Stimulated activated naive CD8-positive, alpha-beta T cell treated with anti-CD3 and anti-CD28 coated beads, Interleukin-15, amount 100 ng/mL, for 72 hours (primary cell): ENCODE measurements at regions not wholly inside any gene's neighbourhood (a gene's known extent, or its start where the extent isn't known, plus 50 kb on each side); places are given as distances from the start of the nearest gene placed in this dataset.

ENCODE experiments used
- ATAC-seq: fragments of 150-1000 bp; cut with Tn5 transposase; 2 replicates; pipeline ENCODE4 v1.10.0; 2021; ENCODE audit warnings: mild to moderate bottlenecking, moderate library complexity
- DNase-seq, 2 donors: peaks; one replicate each; pipeline ENCODE4 v3.0.0; 2021 to 2022
- H3K27ac Mint-ChIP-seq, 2 donors: one replicate each; pipeline ENCODE4 v1.8.0; 2022; ENCODE audit warnings: mild to moderate bottlenecking in 2 of 2, mixed read lengths in 2 of 2, moderate library complexity in 2 of 2
- H3K27me3 Mint-ChIP-seq: one replicate; pipeline ENCODE4 v1.8.0; 2022; ENCODE audit warnings: mixed read lengths
- H3K4me1 Mint-ChIP-seq: one replicate; pipeline ENCODE4 v1.8.0; 2022; ENCODE audit warnings: mild to moderate bottlenecking, mixed read lengths
- H3K4me3 Mint-ChIP-seq, 2 donors: one replicate each; pipeline ENCODE4 v1.8.0; 2022; ENCODE audit warnings: mild to moderate bottlenecking in 2 of 2, mixed read lengths in 2 of 2, moderate library complexity in 1 of 2
- H3K9me3 Mint-ChIP-seq, 2 donors: one replicate each; pipeline ENCODE4 v1.8.0; 2022; ENCODE audit warnings: mixed read lengths in 2 of 2

DNA sequence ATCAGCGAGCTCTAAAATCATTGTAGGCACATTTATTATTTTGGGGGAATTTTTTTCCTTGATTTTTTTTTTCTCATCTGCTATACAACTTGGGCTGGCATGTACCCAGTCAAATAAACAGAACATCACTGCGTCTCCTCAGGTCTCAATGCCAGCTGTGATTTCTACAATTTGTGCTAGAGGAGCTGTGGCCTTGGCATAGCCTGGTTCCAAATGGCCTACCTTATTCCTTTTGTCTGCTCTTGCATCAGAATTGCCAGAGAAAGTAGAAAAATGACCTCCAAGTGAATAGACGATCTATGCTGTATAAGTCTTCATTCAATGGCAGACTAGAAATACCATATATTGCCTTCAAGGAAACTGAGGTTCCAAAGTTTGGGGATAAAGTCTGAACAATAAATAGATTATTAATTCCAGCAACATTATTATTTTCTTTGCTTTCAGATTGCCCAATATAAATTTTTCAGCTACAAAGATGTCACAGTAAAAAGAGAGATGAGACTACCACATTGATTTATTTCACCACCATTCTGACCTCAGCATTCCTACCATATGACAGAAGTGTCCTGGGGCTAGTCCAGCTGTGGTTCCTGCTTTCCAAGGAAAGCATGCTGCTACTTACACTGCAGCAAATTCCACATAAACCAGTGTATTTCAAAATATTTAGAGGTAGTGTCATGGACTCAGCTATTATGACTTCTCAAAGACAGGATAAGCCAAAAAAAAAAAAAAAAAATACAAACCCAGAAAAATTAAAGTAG lies 493.9 kb upstream of the ZNF385D start:
- DNase-seq (no peak), ATAC-seq (no peak)
- Mint-ChIP-seq H3K9me3 (peaks cover 0 to 8% of the 10 kb centered on the region in 2 donors), H3K27ac (no peak overlapping the region), H3K4me3 (no peak overlapping the region), H3K27me3 (no peaks in the 10 kb centered on the region), H3K4me1 (no peaks in the 10 kb centered on the region)

GRCh38 chr3:22245811-22246583 lies 495.0 kb upstream of the ZNF385D start:
- no peak for DNase-seq
- Mint-ChIP-seq H3K27me3 (no peaks in the 10 kb centered on the region), H3K9me3 (no peaks in the 10 kb centered on the region), H3K4me3 (no peak overlapping the region), H3K4me1 (no peaks in the 10 kb centered on the region), H3K27ac (no peak overlapping the region)
- no peak for ATAC-seq

DNA sequence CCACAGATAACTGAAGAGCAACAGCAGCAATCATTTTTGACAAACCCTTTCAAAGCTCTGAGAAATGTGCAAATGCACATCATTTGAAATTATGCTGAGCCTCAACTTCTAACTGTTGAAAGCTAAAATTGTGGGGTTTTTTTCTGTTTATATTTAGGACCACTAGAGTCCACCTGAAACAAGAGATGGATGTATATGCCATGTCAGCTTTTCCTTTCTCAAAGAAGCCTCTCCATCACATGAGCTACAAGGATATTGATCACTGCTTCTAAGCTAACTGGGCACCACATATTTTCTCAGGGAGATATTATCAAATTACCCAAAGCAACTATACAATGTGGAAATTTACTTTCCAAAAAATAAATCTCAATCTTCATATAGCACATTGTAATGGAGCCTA lies 498.6 kb upstream of the ZNF385D start:
- no peaks in the 10 kb centered on the region for H3K4me1 Mint-ChIP-seq
- DNase-seq = no peak
- H3K27ac Mint-ChIP-seq = no peak overlapping the region
- no peak for ATAC-seq
- no peak overlapping the region for H3K4me3 Mint-ChIP-seq
- H3K27me3 Mint-ChIP-seq = no peaks in the 10 kb centered on the region
- H3K9me3 Mint-ChIP-seq = no peaks in the 10 kb centered on the region

- Mint-ChIP-seq H3K4me1 (no peaks in the 10 kb centered on the region), H3K27me3 (no peaks in the 10 kb centered on the region), H3K27ac (peak overlapping the region in 1 of 2 donors; percentile 47), H3K4me3 (no peak overlapping the region), H3K9me3 (no peaks in the 10 kb centered on the region)
- no peak for ATAC-seq
- no peak for DNase-seq
Measured at GRCh38 chr3:22257252-22257651, 506.2 kb upstream of the ZNF385D start.

DNA sequence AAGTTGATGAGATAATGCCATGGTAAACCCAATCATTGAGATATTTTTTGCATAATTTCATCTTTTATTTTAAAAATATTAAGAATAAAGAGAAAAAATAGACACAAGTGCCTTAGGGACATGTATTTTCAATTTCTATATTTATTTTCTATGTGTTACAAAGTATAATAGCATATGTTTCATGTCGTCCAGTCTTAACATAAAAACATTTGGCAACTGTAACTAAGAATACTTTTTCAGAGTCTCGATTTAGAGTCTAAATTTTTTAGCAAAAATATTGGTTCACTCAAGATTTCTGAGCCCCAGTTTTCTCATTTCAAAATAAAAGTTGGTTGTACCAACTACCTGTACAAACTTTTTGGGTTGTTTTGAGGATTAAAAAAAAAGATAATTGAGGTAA lies 511.4 kb upstream of the ZNF385D start:
- no peaks in the 10 kb centered on the region for H3K27me3 Mint-ChIP-seq
- no peak overlapping the region for H3K4me3 Mint-ChIP-seq
- ATAC-seq = no peak

DNA sequence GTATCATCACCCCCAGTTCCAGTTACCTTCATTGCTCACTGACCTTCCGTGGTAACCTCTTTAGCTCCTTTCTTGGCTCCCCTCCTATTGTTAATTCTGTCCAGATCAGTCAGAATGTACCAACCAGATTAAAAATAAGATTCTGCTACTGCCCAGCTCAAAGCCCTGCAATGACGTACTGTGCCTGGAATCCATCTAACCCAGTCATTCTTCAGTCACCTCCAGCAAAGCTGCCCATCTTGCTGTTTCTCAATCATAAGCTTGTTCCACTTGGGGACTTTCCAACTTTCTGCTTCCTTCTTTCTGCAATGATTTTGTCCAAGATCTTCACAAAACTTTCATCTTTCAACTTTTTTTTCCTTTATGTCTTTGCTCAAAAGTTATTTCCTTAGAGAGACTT lies 512.0 kb upstream of the ZNF385D start:
- ATAC-seq = no peak
- DNase-seq = no peak
- Mint-ChIP-seq H3K9me3 (no peaks in the 10 kb centered on the region), H3K27me3 (no peaks in the 10 kb centered on the region), H3K4me1 (no peaks in the 10 kb centered on the region), H3K27ac (no peak overlapping the region), H3K4me3 (no peak overlapping the region)

More for the DNA sequence above, 511.4 kb upstream of the ZNF385D start:
- DNase-seq = no peak
- Mint-ChIP-seq H3K9me3 (no peaks in the 10 kb centered on the region), H3K4me1 (no peaks in the 10 kb centered on the region), H3K27ac (no peak overlapping the region)

DNA sequence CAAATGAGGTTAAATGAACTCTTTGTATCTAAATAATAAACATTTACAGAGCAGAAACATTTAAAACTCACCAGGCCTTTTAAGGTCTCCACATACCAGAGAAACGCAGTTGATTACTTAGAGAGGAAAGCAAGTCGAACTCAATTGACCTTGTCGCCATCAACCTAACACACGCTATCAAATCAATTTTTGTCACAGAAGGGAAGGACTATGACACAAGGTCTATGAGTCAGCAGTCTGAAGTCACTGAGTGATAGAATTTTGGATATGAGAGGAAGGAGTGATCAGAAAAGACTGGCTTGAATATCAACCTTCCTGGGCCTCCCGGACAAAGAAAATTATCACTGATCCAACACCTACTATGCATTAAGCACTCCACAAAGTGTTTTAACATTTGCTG lies 514.4 kb upstream of the ZNF385D start:
- DNase-seq = no peak
- Mint-ChIP-seq H3K4me1 (no peaks in the 10 kb centered on the region), H3K27me3 (no peaks in the 10 kb centered on the region), H3K4me3 (no peak overlapping the region), H3K9me3 (no peaks in the 10 kb centered on the region), H3K27ac (no peak overlapping the region)
- no peak for ATAC-seq

- H3K4me3 Mint-ChIP-seq = no peak overlapping the region
- no peak for DNase-seq
- H3K9me3 Mint-ChIP-seq = no peaks in the 10 kb centered on the region
- no peaks in the 10 kb centered on the region for H3K4me1 Mint-ChIP-seq
- no peaks in the 10 kb centered on the region for H3K27me3 Mint-ChIP-seq
- no peak overlapping the region for H3K27ac Mint-ChIP-seq
- no peak for ATAC-seq
Measured at GRCh38 chr3:22269831-22270230, 518.8 kb upstream of the ZNF385D start.

GRCh38 chr3:22276351-22276750 lies 525.3 kb upstream of the ZNF385D start:
- no peak for DNase-seq
- Mint-ChIP-seq H3K27ac (no peak overlapping the region), H3K9me3 (no peaks in the 10 kb centered on the region), H3K4me1 (no peaks in the 10 kb centered on the region), H3K4me3 (no peak overlapping the region), H3K27me3 (no peaks in the 10 kb centered on the region)
- no peak for ATAC-seq

DNA sequence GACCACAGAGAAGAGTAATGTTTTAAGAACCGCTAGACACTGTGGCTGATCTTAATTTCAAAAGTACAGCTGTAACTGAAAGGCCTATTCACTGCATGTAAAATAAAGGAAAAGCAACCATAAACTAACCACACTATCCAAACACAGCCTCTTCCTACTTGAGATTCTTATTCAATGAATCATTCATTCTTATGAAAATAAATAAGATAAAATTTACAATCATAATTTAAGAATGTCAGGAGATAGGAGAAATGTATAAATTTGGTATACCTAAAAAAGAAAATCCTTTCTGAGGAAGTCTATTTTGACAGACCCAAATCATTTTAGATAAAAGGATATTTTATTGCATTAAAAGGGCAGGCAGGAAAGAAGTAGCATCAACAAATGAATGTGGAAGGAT lies 533.5 kb upstream of the ZNF385D start:
- Mint-ChIP-seq H3K27ac (no peak overlapping the region), H3K4me1 (no peaks in the 10 kb centered on the region), H3K4me3 (no peak overlapping the region), H3K27me3 (no peaks in the 10 kb centered on the region), H3K9me3 (peaks cover 0 to 13% of the 10 kb centered on the region in 2 donors)
- no peak for DNase-seq
- no peak for ATAC-seq

- Mint-ChIP-seq H3K4me1 (no peaks in the 10 kb centered on the region), H3K27ac (no peak overlapping the region), H3K9me3 (peaks cover 0 to 6% of the 10 kb centered on the region in 2 donors), H3K4me3 (no peak overlapping the region), H3K27me3 (no peaks in the 10 kb centered on the region)
- no peak for DNase-seq
- no peak for ATAC-seq
Measured at GRCh38 chr3:22288756-22289155, 537.7 kb upstream of the ZNF385D start.

- H3K4me3 Mint-ChIP-seq = no peak overlapping the region
- no peaks in the 10 kb centered on the region for H3K4me1 Mint-ChIP-seq
- H3K27me3 Mint-ChIP-seq = no peaks in the 10 kb centered on the region
Measured at GRCh38 chr3:22292681-22293080, 541.7 kb upstream of the ZNF385D start.

GRCh38 chr3:22296601-22297000 lies 545.6 kb upstream of the ZNF385D start:
- ATAC-seq (no peak), DNase-seq (no peak)
- Mint-ChIP-seq H3K27me3 (no peaks in the 10 kb centered on the region), H3K4me1 (no peaks in the 10 kb centered on the region), H3K9me3 (peaks cover 0 to 13% of the 10 kb centered on the region in 2 donors), H3K27ac (no peak overlapping the region), H3K4me3 (no peak overlapping the region)

More at GRCh38 chr3:22292681-22293080, 541.7 kb upstream of the ZNF385D start:
- Mint-ChIP-seq H3K9me3 (peaks cover 0 to 6% of the 10 kb centered on the region in 2 donors), H3K27ac (no peak overlapping the region)
- ATAC-seq (no peak), DNase-seq (no peak)

DNA sequence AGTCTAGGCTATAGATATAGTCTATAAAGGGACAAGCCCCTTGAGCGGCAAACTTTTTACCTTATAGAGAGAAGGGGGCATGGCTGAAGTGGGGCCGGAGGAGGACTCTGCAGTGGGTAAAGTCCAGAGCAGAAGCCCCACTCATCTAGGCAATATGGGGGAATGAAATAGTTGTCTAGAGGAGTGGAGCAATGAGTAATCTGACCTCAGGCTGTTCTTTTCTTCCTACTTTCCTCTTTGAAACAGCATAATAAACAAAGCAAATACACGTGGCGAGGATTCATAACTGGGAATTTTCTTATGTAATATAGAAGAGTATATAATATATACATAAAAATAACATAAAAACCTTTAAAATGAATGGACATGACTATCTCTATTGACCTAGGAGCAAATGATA lies 546.4 kb upstream of the ZNF385D start:
- no peaks in the 10 kb centered on the region for H3K4me1 Mint-ChIP-seq
- H3K27me3 Mint-ChIP-seq = no peaks in the 10 kb centered on the region
- H3K9me3 Mint-ChIP-seq = peaks cover 0 to 13% of the 10 kb centered on the region in 2 donors
- no peak for DNase-seq
- no peak for ATAC-seq
- no peak overlapping the region for H3K27ac Mint-ChIP-seq
- H3K4me3 Mint-ChIP-seq = no peak overlapping the region

- DNase-seq = no peak
- H3K9me3 Mint-ChIP-seq = no peaks in the 10 kb centered on the region
Measured at GRCh38 chr3:22306454-22306853, 555.4 kb upstream of the ZNF385D start.

DNA sequence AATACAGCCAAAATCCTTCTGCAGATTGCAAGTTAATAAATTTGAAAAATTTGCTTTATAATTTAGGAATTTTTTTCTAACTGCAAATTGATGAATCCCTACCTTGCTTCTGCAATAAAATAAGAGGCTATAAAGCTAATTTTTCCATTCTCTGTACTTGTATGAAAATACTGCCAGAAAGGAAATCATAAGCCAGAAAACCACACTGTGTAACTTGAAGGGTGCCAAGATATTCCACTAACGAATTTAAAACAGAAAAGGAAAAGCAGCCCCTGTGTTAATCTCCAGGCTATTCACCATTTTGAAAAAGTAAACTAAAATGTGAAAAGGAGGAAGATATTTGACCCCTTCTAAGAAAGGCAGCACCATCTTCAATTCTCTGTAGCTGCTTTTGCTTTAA lies 557.9 kb upstream of the ZNF385D start:
- ATAC-seq = no peak
- H3K9me3 Mint-ChIP-seq = no peaks in the 10 kb centered on the region
- no peak overlapping the region for H3K4me3 Mint-ChIP-seq
- H3K27me3 Mint-ChIP-seq = no peaks in the 10 kb centered on the region
- DNase-seq = no peak
- H3K4me1 Mint-ChIP-seq = no peaks in the 10 kb centered on the region
- no peak overlapping the region for H3K27ac Mint-ChIP-seq

More at GRCh38 chr3:22306454-22306853, 555.4 kb upstream of the ZNF385D start:
- H3K4me1 Mint-ChIP-seq = no peaks in the 10 kb centered on the region
- no peak overlapping the region for H3K4me3 Mint-ChIP-seq
- no peaks in the 10 kb centered on the region for H3K27me3 Mint-ChIP-seq
- no peak overlapping the region for H3K27ac Mint-ChIP-seq
- ATAC-seq = no peak
